IMR-90 (cell line): ENCODE measurements at regions not wholly inside any gene's neighbourhood (a gene's known extent, or its start where the extent isn't known, plus 50 kb on each side); places are given as distances from the start of the nearest gene placed in this dataset.

ENCODE experiments used
- ATAC-seq: fragments of 200-7000 bp; cut with Tn5 transposase; 2 replicates; pipeline ENCODE4 v1.9.1; 2020; ENCODE audit warnings: low read depth, mild to moderate bottlenecking, moderate library complexity
- BruUV-seq: library from RNA; stranded (reverse); fragments of 400-500 nt; replicated peaks from 2 replicates; lab custom pipeline; 2021; lab: Mats Ljungman, UMichigan
- CTCF ChIA-PET: fragments of 300-600 bp; formaldehyde crosslinking; extraction: SDS; loops from one replicate; lab custom pipeline; 2021; ENCODE audit warnings: antibody characterized with exemption; lab: Yijun Ruan, JAX
- POLR2A ChIA-PET: fragments of 300-600 bp; sonication (Branson Sonifier 250); formaldehyde crosslinking; loops from one replicate; lab custom pipeline; 2022; ENCODE audit warnings: antibody characterized with exemption; ENCODE audit not compliant: unreplicated experiment; lab: Charles Lee
- DNase-seq: peaks from one replicate; pipeline ENCODE4 v3.0.0; 2013
- H2AFZ ChIP-seq: replicated peaks from 2 replicates; pipeline ENCODE3; 2013; ENCODE audit warnings: low read length, mild to moderate bottlenecking; ENCODE audit not compliant: poor library complexity
- H2AK5ac ChIP-seq: 2 replicates; pipeline ENCODE4 v1.6.1; 2013; ENCODE audit warnings: low read depth, low read length, inconsistent platforms
- H2AK9ac ChIP-seq: replicated peaks from 2 replicates; pipeline ENCODE3; 2013; ENCODE audit warnings: mild to moderate bottlenecking, low read depth, low read length, moderate library complexity; ENCODE audit not compliant: poor library complexity
- H2BK120ac ChIP-seq: 2 replicates; pipeline ENCODE4 v1.6.1; 2013; ENCODE audit warnings: low read depth, low read length, inconsistent platforms
- H2BK15ac ChIP-seq: 3 replicates; pipeline ENCODE4 v1.6.1; 2013; ENCODE audit warnings: low read depth, low read length, inconsistent platforms
- H2BK20ac ChIP-seq: 2 replicates; pipeline ENCODE4 v1.6.1; 2013; ENCODE audit warnings: low read depth, mild to moderate bottlenecking, inconsistent platforms, low read length, moderate library complexity
- H2BK5ac ChIP-seq: 2 replicates; pipeline ENCODE4 v1.6.1; 2013; ENCODE audit warnings: mild to moderate bottlenecking, low read depth, low read length, inconsistent platforms; ENCODE audit not compliant: poor library complexity, severe bottlenecking
- H3K14ac ChIP-seq: replicated peaks from 2 replicates; pipeline ENCODE4 v1.6.1; 2013; ENCODE audit warnings: low read depth, low read length, inconsistent platforms
- H3K18ac ChIP-seq: 2 replicates; pipeline ENCODE4 v1.6.1; 2013; ENCODE audit warnings: low read depth, low read length, control low read depth
- H3K23ac ChIP-seq: 2 replicates; pipeline ENCODE4 v1.6.1; 2013; ENCODE audit warnings: low read depth, low read length, inconsistent platforms
- H3K27ac ChIP-seq: 2 replicates; pipeline ENCODE4 v1.5.1; 2013; ENCODE audit warnings: mild to moderate bottlenecking, control low read depth, low read length; ENCODE audit not compliant: insufficient read depth
- H3K27me3 ChIP-seq: 2 replicates; pipeline ENCODE4 v1.6.1; 2013; ENCODE audit warnings: low read length; ENCODE audit not compliant: control insufficient read depth, insufficient read depth
- H3K36me3 ChIP-seq: 2 replicates; pipeline ENCODE4 v1.6.1; 2013; ENCODE audit warnings: low read length, mixed read lengths; ENCODE audit not compliant: control insufficient read depth, insufficient read depth
- H3K4ac ChIP-seq: 2 replicates; pipeline ENCODE4 v1.6.1; 2013; ENCODE audit warnings: low read depth, low read length, inconsistent platforms
- H3K4me1 ChIP-seq: 2 replicates; pipeline ENCODE4 v1.6.1; 2013; ENCODE audit warnings: low read length, mixed read lengths; ENCODE audit not compliant: control insufficient read depth, insufficient read depth
- H3K4me2 ChIP-seq: 2 replicates; pipeline ENCODE4 v1.6.1; 2013; ENCODE audit warnings: low read depth, mild to moderate bottlenecking, control low read depth, low read length, moderate library complexity
- H3K4me3 ChIP-seq: 2 replicates; pipeline ENCODE4 v1.5.1; 2013; ENCODE audit warnings: low read depth, mild to moderate bottlenecking, control low read depth, low read length, moderate library complexity; ENCODE audit not compliant: insufficient read depth
- H3K56ac ChIP-seq: 2 replicates; pipeline ENCODE4 v1.6.1; 2013; ENCODE audit warnings: low read length, inconsistent platforms; ENCODE audit not compliant: insufficient read depth; ENCODE audit errors: extremely low read depth
- H3K79me1 ChIP-seq, 2 experiments: 2 replicates each; pipeline ENCODE4 v1.6.1; 2013; ENCODE audit warnings: low read length in 2 of 2, inconsistent platforms in 1 of 2, low read depth in 1 of 2
- H3K9ac ChIP-seq: 2 replicates; pipeline ENCODE4 v1.6.1; 2013; ENCODE audit warnings: low read depth, low read length, control low read depth
- H3K9me1 ChIP-seq: 2 replicates; pipeline ENCODE4 v1.6.1; 2013; ENCODE audit warnings: low read length, inconsistent platforms; ENCODE audit not compliant: insufficient read depth
- H3K9me3 ChIP-seq: 2 replicates; pipeline ENCODE4 v1.6.1; 2013; ENCODE audit warnings: low read length; ENCODE audit not compliant: control insufficient read depth, insufficient read depth
- H4K20me1 ChIP-seq: 2 replicates; pipeline ENCODE4 v1.6.1; 2013; ENCODE audit warnings: low read length, inconsistent platforms; ENCODE audit not compliant: insufficient read depth
- H4K5ac ChIP-seq: 2 replicates; pipeline ENCODE4 v1.6.1; 2013; ENCODE audit warnings: mild to moderate bottlenecking, low read depth, low read length, control low read depth
- H4K8ac ChIP-seq, 2 experiments: 2 replicates each; pipeline ENCODE4 v1.6.1; 2013; ENCODE audit warnings: low read depth in 2 of 2, low read length in 2 of 2, control low read depth in 1 of 2, inconsistent platforms in 1 of 2
- H4K91ac ChIP-seq: 2 replicates; pipeline ENCODE4 v1.6.1; 2013; ENCODE audit warnings: low read depth, low read length, inconsistent platforms; ENCODE audit not compliant: insufficient read depth
- BHLHE40 ChIP-seq: fragments of 150-350 bp; IDR thresholded peaks from 2 replicates; pipeline ENCODE4 v1.6.1; 2016; ENCODE audit warnings: mild to moderate bottlenecking, low read depth, low read length
- CEBPB ChIP-seq: IDR thresholded peaks from 2 replicates; pipeline ENCODE4 v1.6.1; 2012; ENCODE audit warnings: low read depth, low read length, improper control_type of control experiment
- CHD1 ChIP-seq: IDR thresholded peaks from 2 replicates; pipeline ENCODE4 v1.6.1; 2012; ENCODE audit warnings: low read depth, low read length, improper control_type of control experiment
- CTCF ChIP-seq: conservative IDR thresholded peaks from 2 replicates; pipeline ENCODE4 v1.5.1; 2012; ENCODE audit warnings: mild to moderate bottlenecking, low read depth, low read length, improper control_type of control experiment
- FOS ChIP-seq: fragments of 150-350 bp; IDR thresholded peaks from 2 replicates; pipeline ENCODE4 v1.6.1; 2016; ENCODE audit warnings: low read depth, low read length
- MAFK ChIP-seq: IDR thresholded peaks from 2 replicates; pipeline ENCODE4 v1.6.1; 2012; ENCODE audit warnings: low read depth, low read length, improper control_type of control experiment
- MAZ ChIP-seq: IDR thresholded peaks from 2 replicates; pipeline ENCODE4 v1.6.1; 2012; ENCODE audit warnings: low read depth, mild to moderate bottlenecking, low read length, improper control_type of control experiment, moderate library complexity, borderline replicate concordance
- MXI1 ChIP-seq: IDR thresholded peaks from 2 replicates; pipeline ENCODE4 v1.6.1; 2012; ENCODE audit warnings: low read depth, mild to moderate bottlenecking, low read length, moderate library complexity, borderline replicate concordance
- NFE2L2 ChIP-seq: fragments of 150-350 bp; IDR thresholded peaks from 2 replicates; pipeline ENCODE4 v1.6.1; 2016; ENCODE audit warnings: low read depth, mild to moderate bottlenecking, low read length
- POLR2A ChIP-seq: IDR thresholded peaks from 2 replicates; pipeline ENCODE4 v1.6.1; 2012; ENCODE audit warnings: mild to moderate bottlenecking, low read depth, low read length
- RAD21 ChIP-seq: IDR thresholded peaks from 2 replicates; pipeline ENCODE4 v1.6.1; 2012; ENCODE audit warnings: low read length, improper control_type of control experiment
- RCOR1 ChIP-seq: IDR thresholded peaks from 2 replicates; pipeline ENCODE4 v1.6.1; 2012; ENCODE audit warnings: mild to moderate bottlenecking, low read length, improper control_type of control experiment; ENCODE audit not compliant: insufficient replicate concordance
- RFX5 ChIP-seq: IDR thresholded peaks from 2 replicates; pipeline ENCODE4 v1.8.0; 2012; ENCODE audit warnings: low read depth, mild to moderate bottlenecking, low read length, moderate library complexity
- SMC3 ChIP-seq: fragments of 150-350 bp; IDR thresholded peaks from 2 replicates; pipeline ENCODE4 v1.6.1; 2016; ENCODE audit warnings: low read depth, mild to moderate bottlenecking, antibody characterized with exemption, low read length, moderate library complexity
- WGBS, 2 experiments: methylation state at CpG; one replicate each; pipeline versions ENCODE4 v1.1.5 to v1.1.7; 2013; ENCODE audit warnings: missing lambda C conversion rate in 2 of 2; ENCODE audit not compliant: insufficient read length in 1 of 2; ENCODE audit errors: extremely low coverage in 2 of 2; 5-methylcytosine and 5-hydroxymethylcytosine counted together
- dilution Hi-C: fragments of 300-500 bp; cut with HindIII; formaldehyde crosslinking; loops from one replicate; pipeline ENCODE4 v1.14.3; 2018; ENCODE audit warnings: low sequenced_read_pairs; ENCODE audit not compliant: unreplicated experiment
- in situ Hi-C: fragments of 300-500 bp; cut with MboI; formaldehyde crosslinking; loops from 3 replicates; pipeline ENCODE4 v1.14.3; 2019; ENCODE audit warnings: low sequenced_read_pairs, inconsistent platforms, mixed read lengths
- intact Hi-C: fragments of 100-400 bp; cut with micrococcal nuclease; formaldehyde crosslinking; loops from 2 replicates; pipeline ENCODE4 v1.10.0; 2022
- TF ChIP-seq, protein P1 (sequence below): fragments of 150-350 bp; IDR thresholded peaks from 2 replicates; pipeline ENCODE4 v1.6.1; 2016; ENCODE audit warnings: low read depth, mild to moderate bottlenecking, low read length, moderate library complexity, borderline replicate concordance
- TF ChIP-seq, protein P2 (sequence below): fragments of 150-350 bp; IDR thresholded peaks from 2 replicates; pipeline ENCODE4 v1.6.1; 2017; ENCODE audit warnings: mild to moderate bottlenecking, antibody characterized with exemption, low read length, low read depth

GRCh38 chr2:80854831-80855230, 550.3 kb upstream of the LRRTM1 start:
- Histone ChIP-seq H3K23ac (no peak overlapping the region), H2BK5ac (no peak overlapping the region), H3K18ac (no peak overlapping the region), H3K79me1 (no peaks in the 10 kb centered on the region), H2BK20ac (no peak overlapping the region), H4K8ac (no peak overlapping the region), H3K14ac (no peak overlapping the region), H3K27me3 (no peaks in the 10 kb centered on the region), H2AK9ac (no peak overlapping the region), H4K5ac (no peak overlapping the region), H2BK120ac (no peak overlapping the region), H3K56ac (no peak overlapping the region), H3K27ac (no peak overlapping the region), H4K20me1 (no peaks in the 10 kb centered on the region), H2AFZ (no peak overlapping the region), H2AK5ac (no peak overlapping the region), H3K9ac (no peak overlapping the region), H3K4me2 (no peak overlapping the region), H2BK15ac (no peak overlapping the region), H3K4me3 (no peak overlapping the region), H3K36me3 (no peaks in the 10 kb centered on the region), H3K4ac (no peak overlapping the region), H4K91ac (no peak overlapping the region), H3K4me1 (no peaks in the 10 kb centered on the region), H3K9me1 (no peaks in the 10 kb centered on the region), H3K9me3 (peaks cover 4% of the 10 kb centered on the region)
- ATAC-seq (no peak), DNase-seq (no peak)
- POLR2A ChIA-PET: no interaction called here
- dilution Hi-C loops: no loop called here
- no peak for TF ChIP-seq MAFK
- TF ChIP-seq NFE2L2: no peak
- TF ChIP-seq RCOR1: no peak
- TF ChIP-seq, protein P1, sequence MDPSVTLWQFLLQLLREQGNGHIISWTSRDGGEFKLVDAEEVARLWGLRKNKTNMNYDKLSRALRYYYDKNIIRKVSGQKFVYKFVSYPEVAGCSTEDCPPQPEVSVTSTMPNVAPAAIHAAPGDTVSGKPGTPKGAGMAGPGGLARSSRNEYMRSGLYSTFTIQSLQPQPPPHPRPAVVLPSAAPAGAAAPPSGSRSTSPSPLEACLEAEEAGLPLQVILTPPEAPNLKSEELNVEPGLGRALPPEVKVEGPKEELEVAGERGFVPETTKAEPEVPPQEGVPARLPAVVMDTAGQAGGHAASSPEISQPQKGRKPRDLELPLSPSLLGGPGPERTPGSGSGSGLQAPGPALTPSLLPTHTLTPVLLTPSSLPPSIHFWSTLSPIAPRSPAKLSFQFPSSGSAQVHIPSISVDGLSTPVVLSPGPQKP: no peak
- TF ChIP-seq RAD21: no peak
- no peak for TF ChIP-seq CHD1
- TF ChIP-seq MAZ: no peak
- TF ChIP-seq RFX5: no peak
- TF ChIP-seq, protein P2, sequence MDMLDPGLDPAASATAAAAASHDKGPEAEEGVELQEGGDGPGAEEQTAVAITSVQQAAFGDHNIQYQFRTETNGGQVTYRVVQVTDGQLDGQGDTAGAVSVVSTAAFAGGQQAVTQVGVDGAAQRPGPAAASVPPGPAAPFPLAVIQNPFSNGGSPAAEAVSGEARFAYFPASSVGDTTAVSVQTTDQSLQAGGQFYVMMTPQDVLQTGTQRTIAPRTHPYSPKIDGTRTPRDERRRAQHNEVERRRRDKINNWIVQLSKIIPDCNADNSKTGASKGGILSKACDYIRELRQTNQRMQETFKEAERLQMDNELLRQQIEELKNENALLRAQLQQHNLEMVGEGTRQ: no peak
- TF ChIP-seq CEBPB: no peak
- TF ChIP-seq POLR2A: no peak
- TF ChIP-seq BHLHE40: no peak
- no peak for TF ChIP-seq MXI1
- TF ChIP-seq SMC3: no peak
- TF ChIP-seq FOS: no peak
- TF ChIP-seq CTCF: no peak
- CTCF ChIA-PET: interaction anchor here (0.7 kb wide), 1 partner anchor 505 kb away, joined by 4 read pairs; no protein-coding TSS in a partner anchor
- WGBS, 2 experiments: no CpG with 5 or more reads among the region's 1 CpG
- intact Hi-C loops: no loop called here
- in situ Hi-C loops: no loop called here
- BruUV-seq: no TSS peak
